GM12878 (cell line): ENCODE measurements at regions not wholly inside any gene's neighbourhood (a gene's known extent, or its start where the extent isn't known, plus 50 kb on each side); places are given as distances from the start of the nearest gene placed in this dataset.

Experiments
- CREM ChIP-seq: IDR thresholded peaks from 2 replicates; pipeline ENCODE4 v1.6.1; 2014; ENCODE audit warnings: antibody characterized with exemption, low read depth
- CTCF ChIP-seq, 3 experiments: IDR thresholded peaks in 2 of 3; conservative IDR thresholded peaks in 1 of 3; 2 replicates each; pipeline ENCODE4 v1.5.1; 2011; ENCODE audit warnings: low read depth in 3 of 3, low read length in 3 of 3, mild to moderate bottlenecking in 3 of 3, control low read depth in 2 of 3, moderate library complexity in 2 of 3, inconsistent platforms in 1 of 3, mixed read lengths in 1 of 3; ENCODE audit not compliant: control insufficient read depth in 2 of 3, insufficient read depth in 1 of 3; ENCODE audit errors: extremely low read depth in 1 of 3
- EGR1 ChIP-seq, 2 experiments: IDR thresholded peaks; 1 replicate in 1 of 2; 2 replicates in 1 of 2; pipeline ENCODE4 v1.6.1; 2011 to 2012; ENCODE audit warnings: low read depth in 2 of 2, low read length in 2 of 2, borderline replicate concordance in 1 of 2, mild to moderate bottlenecking in 1 of 2, moderate library complexity in 1 of 2
- EZH2 ChIP-seq: IDR thresholded peaks from 2 replicates; pipeline ENCODE4 v1.6.1; 2012; ENCODE audit warnings: low read depth, mild to moderate bottlenecking, control low read depth, inconsistent platforms, low read length, borderline replicate concordance; ENCODE audit not compliant: control insufficient read depth
- GATAD2B ChIP-seq: fragments of 450-650 bp; conservative IDR thresholded peaks from 2 replicates; pipeline ENCODE4 v1.6.1; 2017; ENCODE audit warnings: low read depth, mild to moderate bottlenecking, moderate library complexity
- MAX ChIP-seq: IDR thresholded peaks from 2 replicates; pipeline ENCODE4 v1.6.1; 2012; ENCODE audit warnings: low read depth, low read length, improper control_type of control experiment
- PAX8 ChIP-seq: fragments of 450-650 bp; IDR thresholded peaks from 2 replicates; pipeline ENCODE4 v1.6.1; 2017; ENCODE audit warnings: mild to moderate bottlenecking, moderate library complexity
- TARDBP ChIP-seq: IDR thresholded peaks from 2 replicates; pipeline ENCODE4 v1.6.1; 2016; ENCODE audit warnings: borderline replicate concordance
- YY1 ChIP-seq: IDR thresholded peaks from 2 replicates; pipeline ENCODE4 v1.6.1; 2011; ENCODE audit warnings: low read depth, mild to moderate bottlenecking, low read length
- ZNF274 ChIP-seq: IDR thresholded peaks from one replicate; pipeline ENCODE4 v1.8.0; 2011; ENCODE audit not compliant: insufficient read length, insufficient read depth
- TF ChIP-seq, protein P1 (sequence below): IDR thresholded peaks from 2 replicates; pipeline ENCODE4 v1.6.1; 2011; ENCODE audit warnings: mild to moderate bottlenecking, low read depth, low read length, moderate library complexity; ENCODE audit not compliant: insufficient replicate concordance

- TF ChIP-seq ZNF274 (no peak), EZH2 (no peak), CTCF (IDR thresholded peaks at IDR 0.05 in 2 of 3, conservative IDR thresholded peaks at IDR 0.05 in 1 of 3; ENCODE audit: control insufficient read depth in 2 of 3, extremely low read depth in 1 of 3, insufficient read depth in 1 of 3, low read depth in 3 of 3, low read length in 3 of 3) (no peak), EGR1 (IDR thresholded peaks at IDR 0.05; ENCODE audit: borderline replicate concordance in 1 of 2, low read depth in 2 of 2, low read length in 2 of 2) (no peak), TARDBP (no peak), YY1 (no peak), MAX (no peak), GATAD2B (no peak), CREM (no peak), PAX8 (no peak)
- TF ChIP-seq, protein P1, sequence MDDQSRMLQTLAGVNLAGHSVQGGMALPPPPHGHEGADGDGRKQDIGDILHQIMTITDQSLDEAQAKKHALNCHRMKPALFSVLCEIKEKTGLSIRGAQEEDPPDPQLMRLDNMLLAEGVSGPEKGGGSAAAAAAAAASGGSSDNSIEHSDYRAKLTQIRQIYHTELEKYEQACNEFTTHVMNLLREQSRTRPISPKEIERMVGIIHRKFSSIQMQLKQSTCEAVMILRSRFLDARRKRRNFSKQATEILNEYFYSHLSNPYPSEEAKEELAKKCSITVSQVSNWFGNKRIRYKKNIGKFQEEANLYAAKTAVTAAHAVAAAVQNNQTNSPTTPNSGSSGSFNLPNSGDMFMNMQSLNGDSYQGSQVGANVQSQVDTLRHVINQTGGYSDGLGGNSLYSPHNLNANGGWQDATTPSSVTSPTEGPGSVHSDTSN, result no peak
These were observed 54.2 kb upstream of the ANKRD1 start for GRCh38 chr10:90975096-90975495.
